PC-9 (cell line): ENCODE measurements at regions not wholly inside any gene's neighbourhood (a gene's known extent, or its start where the extent isn't known, plus 50 kb on each side); places are given as distances from the start of the nearest gene placed in this dataset.

Experiments used
- BruUV-seq: library from RNA; stranded (reverse); fragments of 400-500 nt; replicated peaks from 2 replicates; lab custom pipeline; 2021; lab: Mats Ljungman, UMichigan
- CTCF ChIA-PET: fragments of 300-600 bp; sonication (Branson Sonifier 250); formaldehyde crosslinking; loops from one replicate; lab custom pipeline; 2022; ENCODE audit warnings: antibody characterized with exemption; lab: Charles Lee
- POLR2A ChIA-PET: fragments of 300-600 bp; sonication (Branson Sonifier 250); formaldehyde crosslinking; loops from one replicate; lab custom pipeline; 2022; ENCODE audit warnings: antibody characterized with exemption; ENCODE audit not compliant: unreplicated experiment; lab: Charles Lee
- DNase-seq, 2 experiments: peaks; one replicate each; pipeline versions ENCODE4 v3.0.0 to v3.0.0-alpha.2; 2015 to 2022; ENCODE audit warnings: mixed read lengths in 1 of 2
- H2AFZ ChIP-seq: fragments of 200-600 bp; sonication (generic); 2 replicates; pipeline ENCODE4 v1.8.1; 2017; ENCODE audit warnings: antibody characterized with exemption
- H3F3A ChIP-seq: fragments of 200-600 bp; sonication (generic); 2 replicates; pipeline ENCODE4 v1.8.1; 2017; ENCODE audit warnings: antibody characterized with exemption, mild to moderate bottlenecking, low read depth; ENCODE audit not compliant: insufficient read depth
- H3K27ac ChIP-seq: fragments of 200-600 bp; sonication (generic); 2 replicates; pipeline ENCODE4 v1.6.1; 2016; ENCODE audit warnings: mixed run types
- H3K27me3 ChIP-seq: fragments of 200-600 bp; sonication (generic); 2 replicates; pipeline ENCODE4 v1.6.1; 2016; ENCODE audit warnings: low read depth, mixed run types; ENCODE audit not compliant: insufficient read depth
- H3K36me3 ChIP-seq: fragments of 200-600 bp; sonication (generic); 2 replicates; pipeline ENCODE4 v1.6.1; 2016; ENCODE audit warnings: low read depth, mixed run types
- H3K4me1 ChIP-seq: fragments of 200-600 bp; sonication (generic); replicated peaks from 2 replicates; pipeline ENCODE4 v1.6.1; 2016; ENCODE audit warnings: mixed run types; ENCODE audit not compliant: insufficient read depth
- H3K4me2 ChIP-seq: fragments of 200-600 bp; sonication (generic); 2 replicates; pipeline ENCODE4 v1.6.1; 2017; ENCODE audit warnings: mixed run types
- H3K4me3 ChIP-seq: fragments of 200-600 bp; sonication (generic); 2 replicates; pipeline ENCODE4 v1.6.1; 2016; ENCODE audit warnings: mixed run types
- H3K79me2 ChIP-seq: fragments of 200-600 bp; sonication (generic); 2 replicates; pipeline ENCODE4 v1.6.1; 2017; ENCODE audit warnings: low read depth, mixed run types
- H3K9me2 ChIP-seq: fragments of 200-600 bp; sonication (generic); 2 replicates; pipeline ENCODE4 v1.8.1; 2017; ENCODE audit warnings: mild to moderate bottlenecking; ENCODE audit not compliant: insufficient read depth
- H3K9me3 ChIP-seq: fragments of 200-600 bp; sonication (generic); 2 replicates; pipeline ENCODE4 v1.8.1; 2016; ENCODE audit warnings: low read depth; ENCODE audit not compliant: insufficient read depth
- H4K20me1 ChIP-seq: fragments of 200-600 bp; sonication (generic); 2 replicates; pipeline ENCODE4 v1.8.1; 2017; ENCODE audit not compliant: insufficient read depth
- CTCF ChIP-seq: fragments of 200-600 bp; sonication (generic); conservative IDR thresholded peaks from 2 replicates; pipeline ENCODE4 v1.6.1; 2017; ENCODE audit warnings: mixed run types, antibody characterized with exemption, mild to moderate bottlenecking, moderate library complexity
- EZH2 ChIP-seq: fragments of 200-600 bp; sonication (generic); IDR thresholded peaks from 2 replicates; pipeline ENCODE4 v1.8.0; 2017; ENCODE audit warnings: antibody characterized with exemption, low read depth
- intact Hi-C: fragments of 100-400 bp; cut with micrococcal nuclease; formaldehyde crosslinking; loops from one replicate; pipeline ENCODE4 v1.10.0; 2022; ENCODE audit not compliant: unreplicated experiment

GRCh38 chr11:80162387-80162786 is 721.6 kb upstream of the TENM4 start:
- no peak for TF ChIP-seq CTCF
- TF ChIP-seq EZH2, result no peak
- Histone ChIP-seq H3K9me3 (no peaks in the 10 kb centered on the region), H3K27ac (no peak overlapping the region), H3K9me2 (no peaks in the 10 kb centered on the region), H2AFZ (no peak overlapping the region), H3F3A (no peaks in the 10 kb centered on the region), H3K36me3 (no peaks in the 10 kb centered on the region), H3K4me2 (no peak overlapping the region), H3K4me3 (no peak overlapping the region), H4K20me1 (no peaks in the 10 kb centered on the region), H3K27me3 (no peaks in the 10 kb centered on the region), H3K79me2 (no peaks in the 10 kb centered on the region), H3K4me1 (no peaks in the 10 kb centered on the region)
- POLR2A ChIA-PET, result no interaction called here
- no peak for DNase-seq
- intact Hi-C loops, result loop anchor here (10.0 kb wide), 1 partner anchor 432 kb away; no protein-coding TSS in a partner anchor
- CTCF ChIA-PET, result interaction anchor here (0.5 kb wide), 2 partner anchors 17 to 227 kb away, joined by 3 to 8 read pairs; no protein-coding TSS in a partner anchor
- BruUV-seq, result no TSS peak

- H3K27me3 ChIP-seq, result no peaks in the 10 kb centered on the region
- H3K4me1 ChIP-seq, result no peaks in the 10 kb centered on the region
- H2AFZ ChIP-seq, result no peak overlapping the region
- H3K4me2 ChIP-seq, result no peak overlapping the region
- no peak overlapping the region for H3K27ac ChIP-seq
- TF ChIP-seq CTCF (no peak), EZH2 (no peak)
- no peaks in the 10 kb centered on the region for H3K79me2 ChIP-seq
- intact Hi-C loops, result loop anchor here (2.0 to 5.0 kb wide), 2 partner anchors 449 to 850 kb away; no protein-coding TSS in a partner anchor
- H3K4me3 ChIP-seq, result no peak overlapping the region
- no peaks in the 10 kb centered on the region for H3K36me3 ChIP-seq
- ChIA-PET CTCF (no interaction called here), POLR2A (no interaction called here)
- no peaks in the 10 kb centered on the region for H3K9me3 ChIP-seq
- no peaks in the 10 kb centered on the region for H4K20me1 ChIP-seq
- H3F3A ChIP-seq, result no peaks in the 10 kb centered on the region
- no TSS peak for BruUV-seq
- H3K9me2 ChIP-seq, result no peaks in the 10 kb centered on the region; the same call in 1 of the 2 replicates
- DNase-seq, result no peak
Observed at GRCh38 chr11:80157447-80157846, 716.6 kb upstream of the TENM4 start.

- intact Hi-C loops, result loop anchor here (2.0 to 5.0 kb wide), 2 partner anchors 447 to 851 kb away; no protein-coding TSS in a partner anchor
- Histone ChIP-seq H3K4me3 (no peak overlapping the region), H3K9me3 (no peaks in the 10 kb centered on the region), H4K20me1 (no peaks in the 10 kb centered on the region), H3K36me3 (no peaks in the 10 kb centered on the region), H3K4me2 (no peak overlapping the region), H3K27ac (no peak overlapping the region), H3K9me2 (no peaks in the 10 kb centered on the region; the same call in 1 of the 2 replicates), H3K79me2 (no peaks in the 10 kb centered on the region), H2AFZ (no peak overlapping the region), H3F3A (no peaks in the 10 kb centered on the region), H3K27me3 (no peaks in the 10 kb centered on the region), H3K4me1 (no peaks in the 10 kb centered on the region)
- BruUV-seq, result no TSS peak
- TF ChIP-seq EZH2, result no peak
- no peak for TF ChIP-seq CTCF
- POLR2A ChIA-PET, result interaction anchor here (0.6 kb wide), 1 partner anchor 67 kb away, joined by 4 read pairs; no protein-coding TSS in a partner anchor
- CTCF ChIA-PET, result interaction anchor here (0.6 to 1.0 kb wide), 2 partner anchors 165 to 1080 kb away, joined by 3 to 4 read pairs; no protein-coding TSS in a partner anchor
- DNase-seq, result no peak
Observed at GRCh38 chr11:80156062-80156461, 715.2 kb upstream of the TENM4 start.
